HL-60 (cell line): ENCODE measurements at regions not wholly inside any gene's neighbourhood (a gene's known extent, or its start where the extent isn't known, plus 50 kb on each side); places are given as distances from the start of the nearest gene placed in this dataset.

Experiments used
- CTCF ChIP-seq: IDR thresholded peaks from one replicate; pipeline ENCODE4 v1.5.1; 2011; ENCODE audit warnings: low read length, control low read depth, inconsistent platforms; ENCODE audit not compliant: insufficient read depth
- GABPA ChIP-seq: IDR thresholded peaks from 2 replicates; pipeline ENCODE4 v1.6.1; 2012; ENCODE audit warnings: low read depth
- POLR2AphosphoS5 ChIP-seq: IDR thresholded peaks from 2 replicates; pipeline ENCODE4 v1.6.1; 2012; ENCODE audit warnings: low read depth

DNA sequence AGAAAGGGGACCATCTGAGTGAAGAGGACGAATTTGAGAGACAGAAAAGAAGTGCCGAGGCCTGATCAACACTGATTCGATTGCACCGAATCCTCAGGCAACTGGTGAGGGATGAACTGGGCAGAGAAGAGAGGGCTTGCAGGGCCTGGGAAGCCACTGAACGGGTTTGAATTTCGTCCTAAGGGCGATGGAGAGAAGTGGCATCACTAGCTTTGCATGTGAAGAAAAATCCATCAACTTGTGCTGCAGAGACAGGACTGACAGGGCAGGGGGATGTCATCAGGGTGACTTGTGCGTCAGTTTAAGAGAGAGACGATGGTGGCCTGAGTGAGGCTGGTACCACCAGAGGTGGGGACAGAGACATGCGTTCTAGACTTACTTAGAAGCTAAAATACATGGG is 73.7 kb upstream of the SLC22A23 start:
- TF ChIP-seq CTCF (no peak), GABPA (no peak), POLR2AphosphoS5 (no peak)
